OCI-LY1 (cell line): ENCODE measurements at regions not wholly inside any gene's neighbourhood (a gene's known extent, or its start where the extent isn't known, plus 50 kb on each side); places are given as distances from the start of the nearest gene placed in this dataset.

ENCODE experiments used
- H2AFZ ChIP-seq: fragments of 200-600 bp; sonication (generic), shearing (Covaris generic); 2 replicates; pipeline ENCODE4 v1.6.0; 2014; ENCODE audit warnings: antibody characterized with exemption, mild to moderate bottlenecking, low read length
- H3F3A ChIP-seq: fragments of 200-600 bp; sonication (generic), shearing (Covaris generic); 2 replicates; pipeline ENCODE4 v1.6.0; 2014; ENCODE audit warnings: mild to moderate bottlenecking, antibody characterized with exemption, low read length, moderate library complexity; ENCODE audit not compliant: insufficient read depth
- H3K27ac ChIP-seq: fragments of 200-600 bp; sonication (generic); 2 replicates; pipeline ENCODE4 v1.5.1; 2014; ENCODE audit warnings: low read length, mixed run types, mild to moderate bottlenecking, low read depth; ENCODE audit not compliant: poor library complexity, severe bottlenecking
- H3K27me3 ChIP-seq: fragments of 200-600 bp; sonication (generic); 2 replicates; pipeline ENCODE4 v1.6.0; 2014; ENCODE audit warnings: antibody characterized with exemption, mild to moderate bottlenecking, low read length, moderate library complexity; ENCODE audit not compliant: insufficient read depth
- H3K36me3 ChIP-seq: fragments of 200-600 bp; sonication (generic); 2 replicates; pipeline ENCODE4 v1.6.1; 2014; ENCODE audit warnings: mild to moderate bottlenecking, antibody characterized with exemption, low read length, moderate library complexity, mixed read lengths; ENCODE audit not compliant: insufficient read depth
- H3K4me1 ChIP-seq: fragments of 200-600 bp; sonication (generic); 2 replicates; pipeline ENCODE4 v1.5.1; 2014; ENCODE audit warnings: mild to moderate bottlenecking, low read length, moderate library complexity; ENCODE audit not compliant: insufficient read depth, severe bottlenecking
- H3K4me2 ChIP-seq: fragments of 200-600 bp; sonication (generic), shearing (Covaris generic); 2 replicates; pipeline ENCODE4 v1.6.1; 2014; ENCODE audit warnings: low read length
- H3K4me3 ChIP-seq: fragments of 200-600 bp; sonication (generic); 2 replicates; pipeline ENCODE4 v1.5.1; 2014; ENCODE audit warnings: low read length, low read depth, mild to moderate bottlenecking, mixed read lengths; ENCODE audit not compliant: poor library complexity, severe bottlenecking
- H3K79me2 ChIP-seq: fragments of 200-600 bp; shearing (Covaris generic); 2 replicates; pipeline ENCODE4 v1.6.1; 2016; ENCODE audit warnings: mixed run types, low read length, mixed read lengths; ENCODE audit not compliant: insufficient read depth
- H3K9ac ChIP-seq: fragments of 200-600 bp; sonication (generic), shearing (Covaris generic); 2 replicates; pipeline ENCODE4 v1.6.1; 2014; ENCODE audit warnings: mild to moderate bottlenecking, low read length, mixed read lengths
- H3K9me2 ChIP-seq: fragments of 200-600 bp; sonication (generic), shearing (Covaris generic); 2 replicates; pipeline ENCODE4 v1.6.1; 2014; ENCODE audit warnings: low read depth, mild to moderate bottlenecking, low read length, mixed read lengths
- H3K9me3 ChIP-seq: fragments of 200-600 bp; shearing (Covaris generic); 2 replicates; pipeline ENCODE4 v1.6.1; 2014; ENCODE audit warnings: low read length, mixed read lengths
- H4K20me1 ChIP-seq: fragments of 200-600 bp; sonication (generic), shearing (Covaris generic); 2 replicates; pipeline ENCODE4 v1.6.0; 2016; ENCODE audit warnings: mild to moderate bottlenecking, low read length; ENCODE audit not compliant: insufficient read depth
- CTCF ChIP-seq: fragments of 200-600 bp; sonication (generic), shearing (Covaris generic); IDR thresholded peaks from 2 replicates; pipeline ENCODE4 v1.5.1; 2017; ENCODE audit warnings: mild to moderate bottlenecking, antibody characterized with exemption, low read length, moderate library complexity, mixed read lengths
- EZH2 ChIP-seq: fragments of 200-600 bp; sonication (generic), shearing (Covaris generic); IDR thresholded peaks from 2 replicates; pipeline ENCODE4 v1.8.0; 2017; ENCODE audit warnings: borderline replicate concordance, mixed run types, mild to moderate bottlenecking, antibody characterized with exemption, low read length, moderate library complexity, mixed read lengths

GRCh38 chr3:110420158-110420641 is 651.4 kb upstream of the NECTIN3 start:
- H3K27ac ChIP-seq, result no peak overlapping the region
- no peak overlapping the region for H3K4me2 ChIP-seq

GRCh38 chr3:110423276-110423675 is 648.3 kb upstream of the NECTIN3 start:
- no peak overlapping the region for H3K4me3 ChIP-seq
- H3K9me2 ChIP-seq, result no peaks in the 10 kb centered on the region
- no peak overlapping the region for H3K9ac ChIP-seq
- no peaks in the 10 kb centered on the region for H3K36me3 ChIP-seq
- H3K9me3 ChIP-seq, result no peaks in the 10 kb centered on the region
- H3K4me2 ChIP-seq, result no peak overlapping the region
- H3K4me1 ChIP-seq, result no peaks in the 10 kb centered on the region
- no peaks in the 10 kb centered on the region for H3F3A ChIP-seq
- H3K79me2 ChIP-seq, result no peaks in the 10 kb centered on the region
- no peaks in the 10 kb centered on the region for H4K20me1 ChIP-seq
- TF ChIP-seq CTCF (no peak), EZH2 (no peak)
- H2AFZ ChIP-seq, result no peak overlapping the region
- no peak overlapping the region for H3K27ac ChIP-seq
- H3K27me3 ChIP-seq, result no peaks in the 10 kb centered on the region

More at GRCh38 chr3:110420158-110420641, 651.4 kb upstream of the NECTIN3 start:
- TF ChIP-seq EZH2, result no peak
- no peak for TF ChIP-seq CTCF
- Histone ChIP-seq H3K9me3 (no peaks in the 10 kb centered on the region), H3K9me2 (no peaks in the 10 kb centered on the region), H3K36me3 (no peaks in the 10 kb centered on the region), H4K20me1 (no peaks in the 10 kb centered on the region), H3F3A (no peaks in the 10 kb centered on the region), H3K4me1 (no peaks in the 10 kb centered on the region), H3K4me3 (no peak overlapping the region), H2AFZ (no peak overlapping the region), H3K27me3 (no peaks in the 10 kb centered on the region), H3K79me2 (no peaks in the 10 kb centered on the region), H3K9ac (no peak overlapping the region)

- Histone ChIP-seq H3K79me2 (no peaks in the 10 kb centered on the region), H3K27me3 (no peaks in the 10 kb centered on the region), H3K9me3 (no peaks in the 10 kb centered on the region), H3K36me3 (no peaks in the 10 kb centered on the region), H3K4me1 (no peaks in the 10 kb centered on the region), H2AFZ (no peak overlapping the region), H3K4me2 (no peak overlapping the region), H3K9ac (no peak overlapping the region), H3K9me2 (no peaks in the 10 kb centered on the region), H3K27ac (no peak overlapping the region), H3F3A (no peaks in the 10 kb centered on the region), H4K20me1 (no peaks in the 10 kb centered on the region), H3K4me3 (no peak overlapping the region)
- TF ChIP-seq EZH2 (no peak), CTCF (no peak)
These were observed 641.5 kb upstream of the NECTIN3 start for GRCh38 chr3:110430146-110430545.
